H9 (cell line): ENCODE measurements at regions not wholly inside any gene's neighbourhood (a gene's known extent, or its start where the extent isn't known, plus 50 kb on each side); places are given as distances from the start of the nearest gene placed in this dataset.
A peak's percentile ranks its signal among the peaks of the same experiment; 100 is the strongest.

Source experiments
- DNase-seq: peaks from one replicate; pipeline ENCODE4 v3.0.0-alpha.2; 2017
- H2AFZ ChIP-seq: one replicate; pipeline ENCODE4 v1.6.1; 2013; ENCODE audit warnings: mild to moderate bottlenecking, low read length, control low read depth, moderate library complexity
- H2AK5ac ChIP-seq: 2 replicates; pipeline ENCODE4 v1.6.1; 2013; ENCODE audit warnings: low read length, control low read depth, mixed read lengths; ENCODE audit not compliant: insufficient read length
- H2BK120ac ChIP-seq: one replicate; pipeline ENCODE4 v1.6.1; 2013; ENCODE audit warnings: low read depth, mild to moderate bottlenecking, low read length, control low read depth, inconsistent platforms; ENCODE audit not compliant: poor library complexity, severe bottlenecking
- H2BK12ac ChIP-seq: 2 replicates; pipeline ENCODE4 v1.6.1; 2013; ENCODE audit warnings: low read length, control low read depth, mixed read lengths, low read depth; ENCODE audit not compliant: insufficient read length
- H2BK15ac ChIP-seq: 2 replicates; pipeline ENCODE4 v1.6.1; 2013; ENCODE audit warnings: low read depth, low read length, control low read depth
- H2BK20ac ChIP-seq: one replicate; pipeline ENCODE4 v1.6.1; 2013; ENCODE audit warnings: low read depth, mild to moderate bottlenecking, low read length, control low read depth, inconsistent platforms; ENCODE audit not compliant: poor library complexity, severe bottlenecking
- H2BK5ac ChIP-seq: 2 replicates; pipeline ENCODE4 v1.6.1; 2013; ENCODE audit warnings: low read length, control low read depth, mixed read lengths; ENCODE audit not compliant: insufficient read length
- H3K14ac ChIP-seq: 2 replicates; pipeline ENCODE4 v1.6.1; 2013; ENCODE audit warnings: low read length, control low read depth; ENCODE audit not compliant: insufficient read depth
- H3K18ac ChIP-seq: 2 replicates; pipeline ENCODE4 v1.6.1; 2013; ENCODE audit warnings: low read depth, mild to moderate bottlenecking, mixed read lengths, low read length, control low read depth; ENCODE audit not compliant: insufficient read length
- H3K23ac ChIP-seq: 2 replicates; pipeline ENCODE4 v1.6.1; 2013; ENCODE audit warnings: low read length, control low read depth, mixed read lengths, low read depth; ENCODE audit not compliant: insufficient read length
- H3K23me2 ChIP-seq: 2 replicates; pipeline ENCODE4 v1.6.1; 2013; ENCODE audit warnings: low read depth, mild to moderate bottlenecking, mixed read lengths, low read length, control low read depth; ENCODE audit not compliant: insufficient read length, poor library complexity, severe bottlenecking
- H3K27ac ChIP-seq: 2 replicates; pipeline ENCODE4 v1.5.1; 2013; ENCODE audit warnings: low read length, control low read depth, mixed read lengths, low read depth; ENCODE audit not compliant: insufficient read length
- H3K27me3 ChIP-seq: 2 replicates; pipeline ENCODE4 v1.6.1; 2013; ENCODE audit warnings: low read length, control low read depth, inconsistent platforms; ENCODE audit not compliant: insufficient read depth
- H3K4ac ChIP-seq: 2 replicates; pipeline ENCODE4 v1.6.1; 2013; ENCODE audit warnings: low read depth, mild to moderate bottlenecking, control low read depth, inconsistent platforms, low read length, moderate library complexity
- H3K4me1 ChIP-seq: 2 replicates; pipeline ENCODE4 v1.6.1; 2013; ENCODE audit warnings: low read length, control low read depth, inconsistent platforms; ENCODE audit not compliant: insufficient read depth
- H3K4me2 ChIP-seq: 2 replicates; pipeline ENCODE4 v1.6.1; 2013; ENCODE audit warnings: low read length, control low read depth, mixed read lengths; ENCODE audit not compliant: insufficient read length, insufficient read depth
- H3K56ac ChIP-seq: 2 replicates; pipeline ENCODE4 v1.6.1; 2013; ENCODE audit warnings: low read depth, mild to moderate bottlenecking, mixed read lengths, low read length, control low read depth; ENCODE audit not compliant: insufficient read length
- H3K79me1 ChIP-seq: 2 replicates; pipeline ENCODE4 v1.6.1; 2013; ENCODE audit warnings: low read depth, mild to moderate bottlenecking, moderate library complexity, low read length, control low read depth, inconsistent platforms; ENCODE audit not compliant: insufficient read depth, poor library complexity, severe bottlenecking
- H3K79me2 ChIP-seq: 2 replicates; pipeline ENCODE4 v1.6.1; 2013; ENCODE audit warnings: low read length, control low read depth, inconsistent platforms; ENCODE audit not compliant: insufficient read depth
- H3K9ac ChIP-seq: 2 replicates; pipeline ENCODE4 v1.6.1; 2013; ENCODE audit warnings: low read length, control low read depth, mixed read lengths; ENCODE audit not compliant: insufficient read length; ENCODE audit errors: extremely low read depth
- H3K9me3 ChIP-seq: one replicate; pipeline ENCODE4 v1.6.1; 2013; ENCODE audit warnings: low read depth, low read length, inconsistent platforms; ENCODE audit not compliant: control insufficient read depth
- H3T11ph ChIP-seq: one replicate; pipeline ENCODE4 v1.6.1; 2013; ENCODE audit warnings: mild to moderate bottlenecking, low read length, control low read depth, inconsistent platforms
- H4K20me1 ChIP-seq: one replicate; pipeline ENCODE4 v1.6.1; 2013; ENCODE audit not compliant: control insufficient read depth, insufficient read length, insufficient read depth
- H4K5ac ChIP-seq: 2 replicates; pipeline ENCODE4 v1.6.1; 2013; ENCODE audit warnings: low read depth, mild to moderate bottlenecking, mixed read lengths, low read length, control low read depth; ENCODE audit not compliant: insufficient read length
- H4K8ac ChIP-seq: replicated peaks from 2 replicates; pipeline ENCODE4 v1.6.1; 2013; ENCODE audit warnings: low read length, control low read depth, mixed read lengths, low read depth; ENCODE audit not compliant: insufficient read length
- H4K91ac ChIP-seq: 2 replicates; pipeline ENCODE4 v1.6.1; 2013; ENCODE audit warnings: low read depth, mild to moderate bottlenecking, moderate library complexity, mixed read lengths, low read length, control low read depth; ENCODE audit not compliant: insufficient read length
- H3K27ac Mint-ChIP-seq, 3 experiments: 2 replicates in 2 of 3; 3 replicates in 1 of 3; pipeline ENCODE4 v1.8.0; 2020 to 2021; ENCODE audit warnings: mixed read lengths in 3 of 3, mild to moderate bottlenecking in 1 of 3, moderate library complexity in 1 of 3
- H3K27me3 Mint-ChIP-seq: 2 replicates; pipeline ENCODE4 v1.8.0; 2021; ENCODE audit warnings: low read depth, mild to moderate bottlenecking, moderate library complexity, mixed read lengths
- H3K36me3 Mint-ChIP-seq, 3 experiments: 2 replicates in 2 of 3; 3 replicates in 1 of 3; pipeline ENCODE4 v1.8.0; 2020 to 2021; ENCODE audit warnings: low read depth in 3 of 3, mixed read lengths in 3 of 3; ENCODE audit not compliant: insufficient read depth in 1 of 3
- H3K4me1 Mint-ChIP-seq, 2 experiments: 2 replicates each; pipeline ENCODE4 v1.8.0; 2020; ENCODE audit warnings: mixed read lengths in 2 of 2
- H3K4me3 Mint-ChIP-seq, 2 experiments: 2 replicates in 1 of 2; 3 replicates in 1 of 2; pipeline ENCODE4 v1.8.0; 2020 to 2021; ENCODE audit warnings: mild to moderate bottlenecking in 2 of 2, mixed read lengths in 2 of 2, moderate library complexity in 1 of 2
- H3K9me3 Mint-ChIP-seq, 2 experiments: 2 replicates in 1 of 2; 3 replicates in 1 of 2; pipeline ENCODE4 v1.8.0; 2020; ENCODE audit warnings: mild to moderate bottlenecking in 2 of 2, mixed read lengths in 2 of 2, moderate library complexity in 1 of 2
- CTCF ChIP-seq: fragments of 200-600 bp; sonication (generic); conservative IDR thresholded peaks from 3 replicates; pipeline ENCODE4 v1.8.0; 2021; ENCODE audit warnings: antibody characterized with exemption, mild to moderate bottlenecking
- whole genome bisulfite sequencing: extraction: QIAGEN DNeasy Blood & Tissue Kit; methylation state at CpG from one replicate; pipeline ENCODE4 v1.1.7; 2013; ENCODE audit warnings: missing lambda C conversion rate, low lambda C conversion rate, mixed read lengths; ENCODE audit not compliant: insufficient read length; ENCODE audit errors: extremely low coverage; 5-methylcytosine and 5-hydroxymethylcytosine counted together

GRCh38 chr1:94592571-94592920, 51.0 kb upstream of the F3 start:
- Histone ChIP-seq H3K9me3 (no peaks in the 10 kb centered on the region), H3K14ac (no peak overlapping the region), H3K18ac (no peak overlapping the region), H3K4ac (no peak overlapping the region), H2AFZ (no peak overlapping the region), H3K27ac (no peak overlapping the region), H3K79me2 (no peaks in the 10 kb centered on the region), H3K23ac (no peak overlapping the region), H4K91ac (no peak overlapping the region), H2AK5ac (no peak overlapping the region), H2BK5ac (no peak overlapping the region), H4K5ac (no peak overlapping the region), H2BK15ac (no peak overlapping the region), H4K20me1 (no peaks in the 10 kb centered on the region), H2BK120ac (no peak overlapping the region), H2BK20ac (no peak overlapping the region), H3K4me2 (no peak overlapping the region), H4K8ac (no peak overlapping the region), H3K4me1 (no peaks in the 10 kb centered on the region), H3K23me2 (no peaks in the 10 kb centered on the region), H3K9ac (no peak overlapping the region), H3K56ac (no peak overlapping the region), H2BK12ac (no peak overlapping the region), H3K79me1 (no peaks in the 10 kb centered on the region), H3K27me3 (no peaks in the 10 kb centered on the region), H3T11ph (no peak overlapping the region)
- Mint-ChIP-seq H3K4me1 (peaks cover 24 to 29% of the 10 kb centered on the region in 2 experiments), H3K4me3 (no peak overlapping the region), H3K9me3 (no peaks in the 10 kb centered on the region), H3K27ac (0 out of 7 replicates have a peak overlapping the region, but pooled peaks of 1 of the 3 experiments have one; percentile 18), H3K36me3 (no peaks in the 10 kb centered on the region), H3K27me3 (peaks cover 2% of the 10 kb centered on the region; the same call in 1 of the 2 replicates)
- DNase-seq, result no peak
- no CpG with 5 or more reads among the region's 2 CpGs for WGBS
- no peak for TF ChIP-seq CTCF
